Gastroesophageal sphincter (tissue), 4 donors: ENCODE measurements at regions not wholly inside any gene's neighbourhood (a gene's known extent, or its start where the extent isn't known, plus 50 kb on each side); places are given as distances from the start of the nearest gene placed in this dataset.

Source experiments
- ATAC-seq: fragments of 150-250 bp; one replicate; pipeline ENCODE4 v1.9.1; 2016; ENCODE audit warnings: mild to moderate bottlenecking, moderate library complexity
- H3K27ac ChIP-seq, 4 donors: fragments of 200-600 bp; sonication (generic) in 3 of 4; 1 replicate in 3 of 4; 2 replicates in 1 of 4; pipeline ENCODE4 v1.5.1; 2016 to 2019
- H3K27me3 ChIP-seq: fragments of 200-600 bp; sonication (generic); one replicate; pipeline ENCODE4 v1.5.1; 2019
- H3K36me3 ChIP-seq, 2 donors: fragments of 200-600 bp; sonication (generic); one replicate each; pipeline ENCODE4 v1.5.1; 2019; ENCODE audit warnings: control low read depth in 1 of 2
- H3K4me1 ChIP-seq, 3 donors: fragments of 200-600 bp; sonication (generic); 1 replicate in 2 of 3; 2 replicates in 1 of 3; pipeline ENCODE4 v1.5.1; 2016 to 2019; ENCODE audit warnings: control low read depth in 2 of 3
- H3K4me3 ChIP-seq, 2 donors: fragments of 200-600 bp; sonication (generic); one replicate each; pipeline ENCODE4 v1.5.1; 2019; ENCODE audit warnings: mild to moderate bottlenecking in 1 of 2, moderate library complexity in 1 of 2
- H3K9me3 ChIP-seq, 3 donors: fragments of 200-600 bp; sonication (generic); one replicate each; pipeline ENCODE4 v1.5.1; 2017 to 2019; ENCODE audit warnings: control low read depth in 2 of 3
- CTCF ChIP-seq, 4 experiments: fragments of 200-600 bp in 2 of 4; fragments of 450-650 bp in 2 of 4; sonication (generic) in 1 of 4; IDR thresholded peaks; one replicate each; pipeline ENCODE4 v1.5.1; 2017 to 2019; ENCODE audit warnings: antibody characterized with exemption in 4 of 4, mild to moderate bottlenecking in 2 of 4, moderate library complexity in 2 of 4
- EP300 ChIP-seq: sonication (generic); formaldehyde crosslinking; IDR thresholded peaks from one replicate; pipeline ENCODE4 v1.6.1; 2017; ENCODE audit warnings: antibody characterized with exemption, mild to moderate bottlenecking
- POLR2A ChIP-seq, 2 donors: fragments of 450-650 bp; IDR thresholded peaks; one replicate each; pipeline ENCODE4 v1.6.1; 2017; ENCODE audit warnings: antibody characterized with exemption in 2 of 2, mild to moderate bottlenecking in 2 of 2, moderate library complexity in 1 of 2
- POLR2AphosphoS5 ChIP-seq: sonication (generic); formaldehyde crosslinking; IDR thresholded peaks from one replicate; pipeline ENCODE4 v1.6.1; 2017; ENCODE audit warnings: antibody characterized with exemption
- WGBS, 2 donors: methylation state at CpG; one replicate each; pipeline ENCODE4 v1.1.5; 2018; ENCODE audit warnings: low coverage in 1 of 2; 5-methylcytosine and 5-hydroxymethylcytosine counted together

GRCh38 chr18:71844814-71845213 is 699.3 kb downstream of the CBLN2 start:
- no peak for ATAC-seq
- H3K27ac ChIP-seq = no peak overlapping the region
- 63 to 70% methylated on average over 5 of the region's 5 CpGs for WGBS, 2 donors
- TF ChIP-seq POLR2A (IDR thresholded peaks at IDR 0.05) (no peak), EP300 (no peak), CTCF (IDR thresholded peaks at IDR 0.05) (no peak), POLR2AphosphoS5 (no peak)
- H3K36me3 ChIP-seq = no peaks in the 10 kb centered on the region
- no peak overlapping the region for H3K4me3 ChIP-seq
- no peaks in the 10 kb centered on the region for H3K9me3 ChIP-seq
- no peaks in the 10 kb centered on the region for H3K4me1 ChIP-seq
- no peaks in the 10 kb centered on the region for H3K27me3 ChIP-seq

- no peaks in the 10 kb centered on the region for H3K27me3 ChIP-seq
- no peak for TF ChIP-seq POLR2AphosphoS5
- TF ChIP-seq POLR2A (IDR thresholded peaks at IDR 0.05) = no peak
- TF ChIP-seq CTCF (IDR thresholded peaks at IDR 0.05) = no peak
- no peak for TF ChIP-seq EP300
- WGBS, 2 donors = 57 to 78% methylated on average over 5 of the region's 5 CpGs
- no peaks in the 10 kb centered on the region for H3K9me3 ChIP-seq
- H3K4me1 ChIP-seq = no peaks in the 10 kb centered on the region
- ATAC-seq = no peak
- H3K27ac ChIP-seq = no peak overlapping the region
- H3K36me3 ChIP-seq = no peaks in the 10 kb centered on the region
- no peak overlapping the region for H3K4me3 ChIP-seq
Observed at GRCh38 chr18:71842666-71843065, 701.5 kb downstream of the CBLN2 start.

- WGBS, 2 donors = 60 to 73% methylated on average over 1 of the region's 1 CpG
- Histone ChIP-seq H3K36me3 (no peaks in the 10 kb centered on the region), H3K27ac (no peak overlapping the region), H3K4me1 (no peaks in the 10 kb centered on the region), H3K4me3 (no peak overlapping the region), H3K9me3 (no peaks in the 10 kb centered on the region), H3K27me3 (no peaks in the 10 kb centered on the region)
- TF ChIP-seq CTCF (IDR thresholded peaks at IDR 0.05) (no peak), EP300 (no peak), POLR2AphosphoS5 (no peak), POLR2A (IDR thresholded peaks at IDR 0.05) (no peak)
- ATAC-seq = no peak
Observed at GRCh38 chr18:71837547-71837946, 706.6 kb downstream of the CBLN2 start.

- H3K27me3 ChIP-seq = no peaks in the 10 kb centered on the region
- no peaks in the 10 kb centered on the region for H3K36me3 ChIP-seq
- H3K4me1 ChIP-seq = peaks cover 0 to 14% (median 0%) of the 10 kb centered on the region in 3 donors
- 53 to 70% methylated on average over 12 to 13 of the region's 13 CpGs for WGBS, 2 donors
- no peak for ATAC-seq
- H3K4me3 ChIP-seq = no peak overlapping the region
- no peak for TF ChIP-seq POLR2AphosphoS5
- no peak for TF ChIP-seq CTCF (IDR thresholded peaks at IDR 0.05)
- no peak overlapping the region for H3K27ac ChIP-seq
- H3K9me3 ChIP-seq = no peaks in the 10 kb centered on the region
Observed at GRCh38 chr18:71832946-71833617, 711.1 kb downstream of the CBLN2 start.

GRCh38 chr18:71831039-71831438 is 713.1 kb downstream of the CBLN2 start:
- Histone ChIP-seq H3K27me3 (no peaks in the 10 kb centered on the region), H3K4me3 (no peak overlapping the region), H3K9me3 (no peaks in the 10 kb centered on the region), H3K27ac (no peak overlapping the region), H3K36me3 (no peaks in the 10 kb centered on the region), H3K4me1 (peaks cover 0 to 14% (median 0%) of the 10 kb centered on the region in 3 donors)
- ATAC-seq = no peak
- TF ChIP-seq POLR2AphosphoS5 = peak; percentile 23
- TF ChIP-seq EP300 = no peak
- no peak for TF ChIP-seq CTCF (IDR thresholded peaks at IDR 0.05)
